ENCODE measurements at regions not wholly inside any gene's neighbourhood (a gene's known extent, or its start where the extent isn't known, plus 50 kb on each side); places are given as distances from the start of the nearest gene placed in this dataset.
"Not testable (repeated sequence)": the region's sequence is repeated elsewhere in the genome, so short reads cannot be mapped to it uniquely, and the experiment has no call there.

GRCh38 chr3:159401069-159401468 is 587.6 kb upstream of the IL12A start:
- DNase-seq, result no peak

DNA sequence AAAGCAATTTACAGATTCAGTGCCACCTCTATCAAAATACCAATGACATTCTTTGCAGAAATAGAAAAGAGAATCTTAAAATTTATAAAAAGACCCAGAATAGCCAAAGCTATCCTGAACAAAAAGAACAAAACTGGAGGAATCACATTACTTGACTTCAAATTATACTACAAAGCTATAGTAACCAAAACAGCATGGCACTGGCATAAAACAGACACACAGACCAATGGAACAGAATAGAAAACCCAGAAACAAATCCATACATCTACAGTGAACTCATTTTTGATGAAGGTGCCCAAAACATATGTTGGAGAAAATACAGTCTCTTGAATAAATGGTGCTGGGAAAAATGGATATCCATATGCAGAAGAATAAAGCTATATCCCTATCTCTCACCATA is 578.9 kb upstream of the IL12A start:
- not testable (repeated sequence) for DNase-seq

DNA sequence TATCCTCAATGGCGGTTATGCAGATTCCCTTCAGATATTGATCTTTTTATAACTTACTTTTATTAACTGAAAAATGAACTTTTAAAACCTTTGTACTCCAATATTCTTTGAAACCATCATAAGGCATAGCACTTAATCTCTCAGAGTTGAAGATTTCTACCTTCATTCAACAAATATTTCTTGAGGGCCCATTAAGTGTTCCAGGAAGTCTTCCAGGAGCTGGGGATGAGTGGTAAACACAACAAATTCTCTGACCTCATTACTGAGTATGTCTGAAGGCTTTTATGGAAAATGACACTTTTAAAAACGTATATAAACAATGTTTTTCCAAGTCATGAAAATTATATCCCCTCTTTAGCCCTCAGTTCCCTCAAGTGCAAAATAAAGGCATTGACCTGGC is 575.3 kb upstream of the IL12A start:
- no peak for DNase-seq

- no peak for DNase-seq
These were observed 571.8 kb upstream of the IL12A start for GRCh38 chr3:159416856-159417255.

DNA sequence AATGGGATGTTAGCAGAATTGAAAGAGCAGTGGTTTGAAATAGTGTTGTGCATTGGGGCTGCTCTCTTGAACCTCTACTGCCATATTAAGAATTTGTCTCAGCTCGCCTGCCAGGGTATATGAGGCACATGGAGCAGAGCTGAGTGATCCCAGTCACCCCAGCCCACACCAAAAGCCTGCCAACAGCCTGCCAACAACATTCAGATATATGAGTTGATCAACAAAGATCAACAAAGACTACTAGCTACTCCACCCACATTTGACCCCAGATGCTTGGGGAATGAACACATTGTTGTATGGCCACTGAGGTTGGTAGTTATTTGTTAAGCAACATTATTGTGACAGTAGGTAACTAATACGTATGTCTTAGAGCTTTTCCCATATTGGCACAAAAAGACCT is 570.9 kb upstream of the IL12A start:
- no peak for DNase-seq

DNA sequence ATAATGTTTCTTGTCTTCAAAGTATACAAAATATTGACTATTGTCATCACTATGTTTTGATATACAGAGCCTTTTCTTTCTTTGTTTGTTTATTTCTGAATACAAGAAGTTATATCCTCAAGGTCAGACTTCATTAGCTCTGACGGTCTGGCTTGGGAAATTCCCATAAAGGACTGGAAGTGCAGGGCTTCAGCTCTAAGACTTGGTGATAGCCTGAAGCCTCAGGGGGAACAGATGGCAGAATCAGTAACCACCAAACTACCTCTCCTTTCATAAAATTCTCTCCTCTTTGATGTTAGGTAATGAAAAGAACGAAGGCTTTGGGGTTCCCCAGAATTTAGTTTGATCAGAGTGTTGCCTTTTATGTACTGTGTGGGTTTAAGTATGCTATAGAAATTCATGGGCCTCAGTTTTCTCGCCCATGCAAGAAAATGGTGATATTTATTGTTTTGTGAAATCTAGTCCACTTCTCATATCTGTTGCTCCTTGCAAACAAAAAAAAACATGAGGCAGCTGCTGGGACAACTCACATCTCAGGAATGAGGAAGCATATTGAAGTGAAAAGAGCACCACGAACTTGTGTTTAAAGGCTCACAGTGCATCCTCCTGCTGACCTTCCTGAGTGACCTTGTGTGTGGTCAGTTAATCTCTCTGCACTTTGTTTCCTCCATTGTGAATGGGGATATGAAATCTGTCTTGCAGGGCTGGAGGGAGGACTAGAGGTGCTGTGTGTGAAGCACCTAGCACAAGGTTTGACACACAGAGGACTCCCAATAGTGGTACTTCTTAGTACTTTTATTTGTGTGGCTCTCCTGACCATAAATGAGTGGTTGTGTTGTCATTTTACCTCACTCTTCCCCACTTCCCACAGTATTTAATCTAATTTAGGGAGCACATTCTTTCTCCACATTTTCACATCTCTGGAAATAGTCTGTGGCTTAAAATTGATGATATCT is 569.8 kb upstream of the IL12A start:
- no peak for DNase-seq

- DNase-seq, result no peak
These were observed 558.9 kb upstream of the IL12A start for GRCh38 chr3:159429702-159430101.

GRCh38 chr3:159432682-159433340 is 555.8 kb upstream of the IL12A start:
- no peak for DNase-seq

GRCh38 chr3:159439346-159439745 is 549.3 kb upstream of the IL12A start:
- DNase-seq, result no peak

- no peak for DNase-seq
These were observed 547.4 kb upstream of the IL12A start for GRCh38 chr3:159441279-159441678.

GRCh38 chr3:159443266-159443665 is 545.4 kb upstream of the IL12A start:
- no peak for DNase-seq

- no peak for DNase-seq
These were observed 540.8 kb upstream of the IL12A start for GRCh38 chr3:159447841-159448240.

GRCh38 chr3:159448902-159449301 is 539.7 kb upstream of the IL12A start:
- DNase-seq, result no peak

- DNase-seq, result no peak
These were observed 537.6 kb upstream of the IL12A start for GRCh38 chr3:159451067-159451466.

DNA sequence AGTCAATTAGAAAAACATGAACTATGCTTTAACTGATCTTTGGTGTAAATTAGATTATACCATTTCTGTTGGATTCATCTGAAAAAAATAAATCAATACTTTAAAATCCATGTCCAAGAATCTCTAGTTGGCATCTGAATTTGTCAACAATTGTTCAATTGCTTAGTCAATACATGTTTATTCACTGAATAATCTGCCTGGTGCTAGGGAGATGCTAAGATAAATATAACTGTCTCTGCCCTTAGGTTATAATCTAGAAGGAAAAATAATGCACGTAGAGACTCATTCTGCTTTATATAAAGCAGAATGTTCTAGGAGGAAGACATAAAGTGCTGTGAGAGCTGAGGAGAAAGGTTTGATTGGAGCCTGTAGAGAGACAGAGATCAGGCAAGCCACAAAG is 537.2 kb upstream of the IL12A start:
- no peak for DNase-seq

GRCh38 chr3:159453036-159453435 is 535.6 kb upstream of the IL12A start:
- no peak for DNase-seq

DNA sequence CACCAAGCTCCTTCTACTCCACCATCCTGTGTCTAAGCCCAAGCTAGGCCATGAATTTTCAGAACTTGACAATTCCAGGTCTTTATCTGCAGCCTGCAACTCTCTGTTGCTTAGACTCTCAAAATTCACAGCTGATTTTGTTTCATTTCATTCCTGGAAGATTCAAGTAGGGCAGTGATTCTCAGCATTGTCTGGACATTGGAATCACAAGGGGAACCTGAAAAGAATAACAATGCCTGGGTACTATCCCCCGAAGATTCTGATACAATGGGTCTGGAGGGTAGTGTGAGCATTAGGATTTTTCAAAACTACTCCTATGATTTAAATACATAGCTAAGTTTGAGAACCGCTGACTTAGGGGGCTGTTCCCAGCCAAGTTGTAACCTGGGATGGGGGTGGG is 534.7 kb upstream of the IL12A start:
- DNase-seq, result no peak

GRCh38 chr3:159455741-159456181 is 532.9 kb upstream of the IL12A start:
- DNase-seq, result no peak

GRCh38 chr3:159458010-159458409 is 530.6 kb upstream of the IL12A start:
- no peak for DNase-seq

GRCh38 chr3:159458982-159459381 is 529.7 kb upstream of the IL12A start:
- DNase-seq, result no peak

DNA sequence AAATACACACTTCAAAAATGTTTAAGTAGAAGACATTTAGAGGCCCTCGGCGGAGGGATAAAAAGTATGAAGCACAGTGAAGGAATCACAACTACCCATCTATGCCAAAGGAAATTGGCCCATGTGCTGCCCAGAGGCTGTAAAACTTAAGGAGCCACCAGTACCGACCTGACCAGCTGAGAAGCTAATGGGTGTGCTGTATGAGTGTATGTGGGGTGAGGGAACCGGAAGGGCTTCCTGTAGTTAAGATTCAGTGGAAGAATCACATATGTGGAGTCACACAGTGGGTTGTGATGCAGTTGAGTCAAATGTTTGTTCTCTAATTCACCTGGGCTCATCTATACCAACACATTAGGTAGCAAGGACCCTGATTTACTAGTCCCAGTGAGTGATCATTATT is 516.0 kb upstream of the IL12A start:
- no peak for DNase-seq

DNA sequence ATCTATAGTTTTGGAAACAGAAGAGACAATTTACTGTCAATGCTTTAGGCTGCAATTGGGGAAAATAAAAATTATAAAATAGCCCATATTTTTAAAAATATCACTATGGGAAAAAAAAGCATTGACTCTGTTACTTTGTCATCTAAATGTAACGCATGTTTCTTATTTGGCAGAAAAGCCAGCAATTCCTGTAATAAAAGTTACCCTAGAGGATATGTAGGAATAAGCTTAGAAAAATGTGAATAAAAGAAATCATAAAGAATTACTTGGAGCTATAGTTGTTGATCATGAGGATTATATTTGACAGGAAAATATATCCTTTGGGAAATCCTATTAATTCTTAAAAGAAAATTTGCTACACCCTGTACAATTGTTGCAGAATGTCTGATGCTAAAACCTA is 515.4 kb upstream of the IL12A start:
- DNase-seq, result no peak

DNA sequence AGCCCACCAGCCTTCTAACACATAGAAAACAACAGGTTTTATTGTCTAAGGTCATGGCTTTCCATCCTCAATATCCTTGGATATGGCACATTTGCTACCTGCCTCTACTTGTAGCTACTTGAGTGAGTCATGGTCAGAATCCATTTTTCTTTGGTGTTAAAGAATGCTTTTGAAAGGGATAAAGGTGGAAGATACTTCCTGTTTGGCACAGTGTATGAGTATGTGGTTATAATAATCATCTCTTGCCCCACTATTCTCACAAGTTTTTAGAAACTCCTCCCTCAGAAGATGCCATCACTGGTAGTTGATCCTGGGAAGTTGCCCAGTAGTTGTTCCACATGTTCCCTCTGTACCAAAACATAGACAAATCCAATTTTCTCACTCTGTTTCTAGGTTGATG is 508.6 kb upstream of the IL12A start:
- no peak for DNase-seq

DNA sequence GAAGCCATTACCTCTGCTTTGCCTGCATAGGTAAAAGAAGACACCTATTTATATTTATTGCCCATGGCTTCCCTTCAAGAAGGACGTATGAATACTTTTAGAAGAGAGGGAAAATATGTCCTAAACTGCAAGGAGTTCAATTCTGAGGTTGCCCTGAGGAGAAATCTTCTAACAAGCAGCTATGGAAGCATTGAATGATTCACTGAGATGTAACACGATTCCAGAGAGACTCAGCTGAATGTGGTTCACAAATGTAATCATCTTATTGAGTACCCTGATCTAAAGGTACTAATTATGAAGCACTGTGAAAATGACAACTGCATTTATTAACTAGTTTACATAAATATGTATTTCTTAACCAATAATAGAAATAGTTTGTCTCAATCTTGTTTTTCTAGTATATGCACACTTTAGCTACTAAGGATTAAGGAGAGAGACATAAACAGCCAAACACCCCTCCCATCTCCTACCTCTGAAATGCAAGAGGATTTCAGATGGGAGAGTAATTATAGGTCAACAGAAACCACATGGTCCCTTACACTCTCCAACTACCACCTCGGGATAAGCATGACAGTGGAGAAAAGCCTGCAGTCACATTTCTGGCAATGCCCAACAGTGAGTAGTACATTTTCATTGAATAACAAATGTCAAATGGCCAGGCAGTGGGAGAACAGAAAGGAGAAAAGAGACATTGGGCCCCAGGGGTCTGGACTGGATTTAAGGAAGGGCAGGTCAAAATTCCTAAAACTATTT is 506.2 kb upstream of the IL12A start:
- DNase-seq, result no peak

Data from MV-4-11 (cell line).